ENCODE measurements at regions not wholly inside any gene's neighbourhood (a gene's known extent, or its start where the extent isn't known, plus 50 kb on each side); places are given as distances from the start of the nearest gene placed in this dataset.
A peak's percentile ranks its signal among the peaks of the same experiment; 100 is the strongest.

DNA sequence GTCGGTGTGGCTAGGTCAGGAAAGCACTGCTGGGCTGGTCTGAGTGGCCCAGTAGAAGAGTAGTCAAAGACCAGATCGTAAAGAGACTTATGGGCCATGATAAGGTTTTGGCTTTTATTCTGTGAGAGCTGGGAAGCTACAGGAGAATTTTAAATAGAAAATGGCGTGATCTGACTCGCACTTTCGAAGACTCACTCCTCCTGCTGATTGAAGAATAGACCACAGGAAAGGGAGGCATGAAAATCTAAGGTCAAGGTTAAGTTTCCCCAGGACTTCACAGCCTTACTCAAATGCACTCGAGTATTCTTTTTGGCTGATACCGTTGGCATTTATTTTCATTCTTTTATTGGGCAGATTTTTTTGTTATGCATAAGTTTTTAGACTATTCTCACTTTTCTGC, 231.4 kb upstream of the ANKRD50 start:
- Histone ChIP-seq H3K36me3 (no peaks in the 10 kb centered on the region), H3K9me3 (no peaks in the 10 kb centered on the region), H3K4me3 (no peak overlapping the region), H3K27ac (no peak overlapping the region), H3K27me3 (no peaks in the 10 kb centered on the region), H3K4me1 (peaks cover 0 to 12% of the 10 kb centered on the region in 2 donors)
- DNase-seq (ENCODE audit: low spot score in 2 of 2): no peak
- TF ChIP-seq, protein P1, sequence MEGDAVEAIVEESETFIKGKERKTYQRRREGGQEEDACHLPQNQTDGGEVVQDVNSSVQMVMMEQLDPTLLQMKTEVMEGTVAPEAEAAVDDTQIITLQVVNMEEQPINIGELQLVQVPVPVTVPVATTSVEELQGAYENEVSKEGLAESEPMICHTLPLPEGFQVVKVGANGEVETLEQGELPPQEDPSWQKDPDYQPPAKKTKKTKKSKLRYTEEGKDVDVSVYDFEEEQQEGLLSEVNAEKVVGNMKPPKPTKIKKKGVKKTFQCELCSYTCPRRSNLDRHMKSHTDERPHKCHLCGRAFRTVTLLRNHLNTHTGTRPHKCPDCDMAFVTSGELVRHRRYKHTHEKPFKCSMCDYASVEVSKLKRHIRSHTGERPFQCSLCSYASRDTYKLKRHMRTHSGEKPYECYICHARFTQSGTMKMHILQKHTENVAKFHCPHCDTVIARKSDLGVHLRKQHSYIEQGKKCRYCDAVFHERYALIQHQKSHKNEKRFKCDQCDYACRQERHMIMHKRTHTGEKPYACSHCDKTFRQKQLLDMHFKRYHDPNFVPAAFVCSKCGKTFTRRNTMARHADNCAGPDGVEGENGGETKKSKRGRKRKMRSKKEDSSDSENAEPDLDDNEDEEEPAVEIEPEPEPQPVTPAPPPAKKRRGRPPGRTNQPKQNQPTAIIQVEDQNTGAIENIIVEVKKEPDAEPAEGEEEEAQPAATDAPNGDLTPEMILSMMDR (IDR thresholded peaks at IDR 0.05): peak in 1 of 3 experiments; percentile 11
- intact Hi-C loops (cut with DNase I): no loop called here

DNA sequence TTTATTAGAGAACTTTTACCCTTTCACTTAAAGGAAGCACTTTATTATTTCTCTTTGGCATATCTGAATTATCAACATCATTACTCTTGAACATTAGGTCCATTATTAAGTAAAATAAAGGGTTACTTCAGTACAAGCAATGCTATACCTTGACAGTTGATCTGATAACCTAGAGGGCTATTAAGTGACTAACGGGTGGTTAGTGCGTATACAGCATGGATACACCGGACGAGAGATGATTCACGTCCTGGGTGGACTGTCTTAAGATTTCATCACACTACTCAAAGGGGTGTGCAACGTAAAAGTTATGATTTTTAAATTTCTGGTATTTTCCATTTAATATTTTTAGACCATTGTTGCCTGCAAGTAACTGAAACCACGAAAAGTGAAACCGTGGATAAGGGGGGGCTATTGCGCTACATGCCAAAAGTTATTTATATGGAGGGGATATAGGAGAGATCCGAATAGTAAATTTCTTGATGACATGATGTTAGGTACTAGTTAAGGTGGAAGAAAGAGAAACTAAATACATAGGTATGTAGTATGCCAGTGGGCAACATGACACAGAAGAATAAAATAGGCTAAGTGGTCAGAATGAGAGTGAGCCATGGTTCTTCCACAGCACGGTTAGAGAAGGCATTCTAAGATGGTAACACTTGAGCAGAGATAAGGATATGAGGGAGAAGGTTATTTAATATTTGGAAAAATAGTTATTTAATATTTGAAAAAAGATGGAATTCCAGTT, 230.8 kb upstream of the ANKRD50 start:
- H3K4me1 ChIP-seq: peaks cover 0 to 7% of the 10 kb centered on the region in 2 donors
- no peak overlapping the region for H3K27ac ChIP-seq
- TF ChIP-seq, protein P1 (IDR thresholded peaks at IDR 0.05): no peak
- H3K4me3 ChIP-seq: no peak overlapping the region
- no peak for DNase-seq (ENCODE audit: low spot score in 2 of 2)
- no peaks in the 10 kb centered on the region for H3K27me3 ChIP-seq
- no peaks in the 10 kb centered on the region for H3K9me3 ChIP-seq
- H3K36me3 ChIP-seq: no peaks in the 10 kb centered on the region
- intact Hi-C loops (cut with DNase I): no loop called here

DNA sequence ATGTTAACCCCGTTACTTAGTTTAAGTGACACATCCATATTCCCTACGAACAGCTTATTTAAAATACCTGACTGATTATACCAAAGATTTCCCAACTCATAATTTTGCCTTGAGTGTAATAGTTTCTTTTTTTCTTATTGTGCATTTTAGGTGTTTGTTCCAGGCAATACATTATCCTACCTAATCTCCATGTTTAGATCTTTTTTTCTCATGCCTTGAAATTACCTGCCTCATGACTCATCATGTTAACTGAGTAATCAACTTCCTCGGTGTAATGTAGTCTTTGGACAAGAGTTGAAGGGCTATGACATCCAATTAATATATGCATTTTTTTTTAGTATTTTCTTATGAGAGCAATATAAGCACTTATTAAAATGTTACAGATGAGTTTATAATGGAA, 228.7 kb upstream of the ANKRD50 start:
- H3K4me3 ChIP-seq: no peak overlapping the region
- no peaks in the 10 kb centered on the region for H3K9me3 ChIP-seq
- intact Hi-C loops (cut with DNase I): no loop called here
- no peak overlapping the region for H3K27ac ChIP-seq
- TF ChIP-seq, protein P1 (IDR thresholded peaks at IDR 0.05): no peak
- no peaks in the 10 kb centered on the region for H3K27me3 ChIP-seq
- peaks cover 0 to 7% of the 10 kb centered on the region in 2 donors for H3K4me1 ChIP-seq
- no peak for DNase-seq (ENCODE audit: low spot score in 2 of 2)
- H3K36me3 ChIP-seq: no peaks in the 10 kb centered on the region

DNA sequence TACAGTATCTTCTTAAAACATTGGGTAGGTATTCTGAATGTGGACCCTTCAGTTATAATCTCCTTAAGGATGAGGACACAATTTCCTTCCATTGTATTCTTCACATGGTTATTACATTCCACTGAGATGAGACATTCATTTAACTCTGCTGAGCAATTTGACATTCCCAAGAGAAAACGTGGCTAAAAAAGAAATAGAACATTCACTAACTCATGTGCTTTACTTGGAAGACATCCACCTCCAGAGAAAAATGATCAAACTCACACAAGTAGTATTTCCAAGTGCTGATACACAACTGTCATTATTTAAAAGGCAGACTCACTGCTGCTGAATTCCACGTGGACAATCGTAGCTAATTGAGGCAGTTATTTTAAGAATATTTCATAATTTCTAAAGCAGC, 227.9 kb upstream of the ANKRD50 start:
- no peaks in the 10 kb centered on the region for H3K36me3 ChIP-seq
- no peak overlapping the region for H3K27ac ChIP-seq
- intact Hi-C loops (cut with DNase I): no loop called here
- peaks cover 0 to 7% of the 10 kb centered on the region in 2 donors for H3K4me1 ChIP-seq
- H3K4me3 ChIP-seq: no peak overlapping the region
- H3K9me3 ChIP-seq: no peaks in the 10 kb centered on the region
- TF ChIP-seq, protein P1 (IDR thresholded peaks at IDR 0.05): no peak
- no peaks in the 10 kb centered on the region for H3K27me3 ChIP-seq
- DNase-seq (ENCODE audit: low spot score in 2 of 2): no peak

DNA sequence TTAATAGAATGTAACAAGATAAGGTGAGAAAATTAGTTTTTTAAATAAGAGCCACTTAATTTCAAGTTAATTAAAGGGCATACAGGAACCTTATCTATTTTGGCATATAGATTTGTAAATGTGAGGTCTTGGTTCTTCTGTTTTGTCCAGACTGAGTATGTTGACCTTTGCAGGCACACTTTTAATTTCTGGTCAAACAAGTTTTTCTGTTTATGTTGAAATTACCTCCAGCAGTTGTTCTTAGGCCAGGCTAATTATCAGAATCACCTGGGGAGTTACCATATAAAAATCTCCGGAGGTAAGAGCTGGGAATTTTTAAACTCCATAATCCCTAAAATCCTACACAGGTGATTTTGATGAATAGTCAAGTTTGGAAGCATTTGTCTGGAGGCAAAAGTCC, 227.4 kb upstream of the ANKRD50 start:
- no peaks in the 10 kb centered on the region for H3K9me3 ChIP-seq
- intact Hi-C loops (cut with DNase I): no loop called here
- peaks cover 0 to 7% of the 10 kb centered on the region in 2 donors for H3K4me1 ChIP-seq
- TF ChIP-seq, protein P1 (IDR thresholded peaks at IDR 0.05): no peak
- no peak overlapping the region for H3K4me3 ChIP-seq
- no peak overlapping the region for H3K27ac ChIP-seq
- no peaks in the 10 kb centered on the region for H3K36me3 ChIP-seq
- no peak for DNase-seq (ENCODE audit: low spot score in 2 of 2)
- no peaks in the 10 kb centered on the region for H3K27me3 ChIP-seq
